GM19238 (cell line): ENCODE measurements at regions not wholly inside any gene's neighbourhood (a gene's known extent, or its start where the extent isn't known, plus 50 kb on each side); places are given as distances from the start of the nearest gene placed in this dataset.
"Not testable (repeated sequence)": the region's sequence is repeated elsewhere in the genome, so short reads cannot be mapped to it uniquely, and the experiment has no call there.

Source experiments
- DNase-seq: peaks from one replicate; pipeline ENCODE4 v3.0.0; 2011; ENCODE audit warnings: low spot score; ENCODE audit not compliant: insufficient read length

DNA sequence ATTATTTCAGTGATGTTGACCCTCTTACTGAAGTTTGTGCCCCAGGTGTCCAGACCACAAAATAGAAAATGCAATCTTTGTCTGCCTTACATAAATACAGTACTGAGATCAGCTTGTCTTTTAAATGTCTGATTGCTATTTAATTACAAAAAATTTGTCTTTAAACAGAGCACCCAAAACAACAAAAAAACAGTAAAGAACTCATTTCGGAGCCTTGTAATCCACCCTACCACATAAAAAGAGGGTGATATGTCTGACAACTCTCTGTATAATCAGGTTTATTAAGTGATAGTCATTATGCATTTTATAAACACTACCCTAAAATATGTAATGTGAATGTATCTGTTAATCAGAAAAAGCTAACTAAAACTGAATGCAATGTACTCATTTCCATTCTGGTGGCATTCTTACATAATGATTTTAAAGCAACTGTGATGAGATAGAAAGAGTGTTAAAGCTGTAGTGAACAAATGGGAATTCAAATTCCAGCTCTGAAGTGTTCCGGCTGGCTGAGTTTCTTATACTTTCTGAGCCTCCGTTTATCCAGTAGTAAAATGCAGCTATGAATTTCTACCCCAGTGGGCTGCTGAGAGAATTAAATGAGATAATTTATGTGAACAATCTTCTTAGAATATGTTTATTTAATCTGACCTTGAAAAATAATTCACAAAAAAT lies 486.6 kb downstream of the USP25 start:
- DNase-seq, result no peak

- no peak for DNase-seq
Measured at GRCh38 chr21:16218682-16219343, 489.0 kb downstream of the USP25 start.

DNA sequence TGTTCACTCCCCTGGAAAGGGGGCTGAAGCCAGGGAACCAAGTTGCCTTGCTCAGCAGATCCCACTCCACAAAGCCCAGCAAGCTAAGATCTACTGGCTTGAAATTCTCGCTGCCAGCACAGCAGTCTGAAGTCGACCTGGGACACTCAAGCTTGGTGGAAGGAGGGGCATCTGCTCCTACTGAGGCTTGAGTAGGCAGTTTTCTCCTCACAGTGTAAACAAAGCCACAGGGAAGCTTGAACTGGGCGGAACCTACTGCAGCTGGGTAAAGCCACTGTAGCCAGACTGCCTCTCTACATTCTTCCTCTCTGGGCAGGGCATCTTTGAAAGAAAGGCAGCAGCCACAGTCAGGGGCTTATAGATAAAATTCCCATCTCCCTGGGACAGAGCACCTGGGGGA lies 495.0 kb downstream of the USP25 start:
- DNase-seq, result not testable (repeated sequence)

DNA sequence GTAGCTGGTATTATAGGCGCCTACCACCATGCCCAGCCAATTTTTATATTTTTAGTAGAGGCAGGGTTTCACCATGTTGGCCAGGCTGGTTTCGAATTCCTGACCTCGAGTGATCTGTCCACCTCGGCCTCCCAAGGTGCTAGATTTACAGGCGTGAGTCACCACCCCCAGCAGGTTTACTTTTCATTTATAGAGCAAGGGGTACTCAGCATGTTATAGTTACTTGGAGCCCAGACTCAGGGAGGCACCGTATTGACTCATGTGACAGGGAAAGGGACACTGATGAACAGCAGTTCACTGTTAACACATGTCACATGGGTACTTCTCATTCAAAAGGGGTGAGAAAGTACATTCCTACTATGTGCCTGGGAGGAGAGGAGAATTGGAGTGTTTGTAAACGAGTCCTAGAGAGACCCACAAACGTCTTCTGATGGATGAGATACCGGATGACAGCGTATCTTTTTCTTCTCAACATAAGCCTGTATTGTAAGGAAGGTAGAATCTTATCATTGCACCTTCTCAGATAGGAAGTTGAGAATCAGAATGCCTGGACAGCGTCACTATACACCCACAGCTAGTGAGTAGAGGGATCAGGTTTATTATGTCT lies 510.0 kb downstream of the USP25 start:
- no peak for DNase-seq

DNA sequence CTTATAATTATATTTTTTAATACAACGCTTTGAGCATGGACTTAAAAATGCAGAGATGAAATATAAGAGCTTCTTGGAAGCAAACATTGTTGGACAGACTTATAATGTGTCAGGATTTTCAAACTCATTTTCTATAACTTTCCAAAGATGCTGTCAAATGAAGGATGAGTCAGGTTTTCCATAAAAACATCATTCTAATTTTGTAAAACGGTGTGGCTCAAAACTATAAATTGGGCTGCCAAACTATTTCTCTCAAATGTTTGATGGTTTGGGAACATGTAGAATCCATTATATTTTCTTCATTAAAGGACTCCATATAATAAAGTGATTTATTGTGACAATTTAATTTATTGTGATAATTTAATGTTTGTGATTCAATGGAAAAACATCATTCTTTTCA lies 511.2 kb downstream of the USP25 start:
- no peak for DNase-seq

GRCh38 chr21:16241479-16241963 lies 511.7 kb downstream of the USP25 start:
- no peak for DNase-seq

- no peak for DNase-seq
Measured at GRCh38 chr21:16243396-16243795, 513.6 kb downstream of the USP25 start.

GRCh38 chr21:16248705-16249104 lies 518.9 kb downstream of the USP25 start:
- DNase-seq, result no peak

- DNase-seq, result no peak
Measured at GRCh38 chr21:16250273-16250672, 520.5 kb downstream of the USP25 start.

DNA sequence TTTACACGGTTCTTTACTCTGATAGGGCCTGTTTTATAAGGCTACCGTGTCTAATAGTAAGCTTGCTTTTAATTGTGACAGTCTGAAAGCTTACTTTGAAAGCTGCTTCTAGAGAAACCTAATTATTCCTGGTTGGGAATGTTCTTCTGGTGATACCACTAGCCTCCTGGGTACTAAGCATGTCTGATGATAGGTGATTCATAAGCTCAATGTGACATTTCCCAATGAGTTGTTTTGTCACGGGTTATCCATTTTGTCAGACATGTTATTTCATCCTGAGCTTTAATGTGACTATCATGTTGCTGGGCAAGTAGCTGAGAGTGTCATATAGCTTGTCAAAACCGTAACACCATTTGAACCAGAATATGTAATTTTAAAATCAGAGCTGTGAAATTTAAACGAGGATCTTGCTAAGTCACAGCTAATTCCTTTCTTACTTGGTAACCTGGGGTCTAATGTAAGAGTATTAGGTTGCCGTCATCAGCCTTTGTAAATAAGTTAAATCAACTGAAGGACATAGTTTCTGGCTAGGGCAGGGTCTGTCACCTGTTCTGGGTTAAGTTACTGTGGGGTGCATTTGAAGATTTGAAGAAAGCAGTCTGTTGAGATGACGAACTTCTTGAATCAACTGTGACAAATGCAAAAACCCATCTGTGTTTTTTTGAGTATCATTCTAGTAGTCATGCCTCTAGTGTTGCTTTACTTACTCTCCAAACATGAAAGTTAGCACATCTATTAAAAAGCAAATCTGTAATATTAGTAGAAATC lies 529.2 kb downstream of the USP25 start:
- no peak for DNase-seq

- DNase-seq, result no peak
Measured at GRCh38 chr21:16262091-16262490, 532.3 kb downstream of the USP25 start.

- DNase-seq, result no peak
Measured at GRCh38 chr21:16264319-16264718, 534.5 kb downstream of the USP25 start.

DNA sequence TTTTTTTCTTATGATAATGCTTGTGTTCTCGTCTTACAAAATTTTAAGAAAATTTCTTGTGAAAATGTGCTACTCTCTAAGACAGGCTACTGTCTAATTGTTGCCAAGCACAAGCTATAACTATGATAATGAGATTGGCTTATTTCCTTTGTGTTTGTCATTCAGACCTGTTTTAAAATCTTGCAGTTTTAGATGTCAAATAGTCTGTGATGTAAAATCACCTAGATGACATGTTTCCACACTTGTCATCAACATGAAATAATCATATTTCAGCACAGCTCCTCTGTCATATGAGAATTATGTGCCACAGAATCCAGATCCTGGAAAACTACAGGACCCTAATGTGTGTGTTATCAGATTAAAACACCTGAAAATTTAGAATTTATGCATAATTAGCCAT lies 539.7 kb downstream of the USP25 start:
- no peak for DNase-seq

GRCh38 chr21:16279731-16280581 lies 550.2 kb downstream of the USP25 start:
- DNase-seq, result no peak

DNA sequence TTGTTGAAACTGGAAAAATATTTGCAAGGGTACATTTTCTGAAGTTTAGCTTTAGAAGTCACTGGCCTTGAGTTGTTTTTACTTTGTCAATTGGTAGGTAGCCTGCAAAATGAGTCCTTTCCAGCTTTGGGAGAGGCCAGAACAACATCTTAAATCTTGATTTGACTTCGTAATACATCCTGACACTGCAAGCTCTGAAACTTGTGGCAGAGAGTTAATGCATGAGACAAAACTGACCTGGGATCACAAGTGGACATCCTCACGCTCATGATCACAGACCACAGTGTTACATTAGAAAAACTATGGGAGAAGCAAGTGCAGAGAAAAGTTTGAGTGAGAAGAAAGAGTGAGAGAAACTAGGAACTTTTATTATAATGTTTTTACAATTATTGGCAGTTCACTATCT lies 550.9 kb downstream of the USP25 start:
- DNase-seq, result no peak

DNA sequence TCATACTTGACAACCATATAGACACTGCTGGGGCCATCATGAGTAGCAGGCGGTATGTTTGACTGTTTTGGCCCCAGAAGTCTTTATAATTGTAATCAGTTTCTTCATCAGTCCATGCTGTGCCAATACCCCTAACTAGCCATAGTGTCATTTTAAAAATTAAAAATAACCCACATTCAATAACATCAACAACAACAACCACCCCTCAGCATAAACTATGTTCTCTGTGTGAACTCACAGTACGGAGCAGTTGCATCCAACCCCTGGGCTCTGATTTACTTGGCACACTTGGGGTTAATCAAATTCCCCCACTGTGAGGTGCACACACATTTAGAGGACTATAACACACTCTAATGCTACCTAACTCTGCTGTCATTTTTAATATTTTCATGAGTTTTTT lies 553.7 kb downstream of the USP25 start:
- DNase-seq, result no peak

DNA sequence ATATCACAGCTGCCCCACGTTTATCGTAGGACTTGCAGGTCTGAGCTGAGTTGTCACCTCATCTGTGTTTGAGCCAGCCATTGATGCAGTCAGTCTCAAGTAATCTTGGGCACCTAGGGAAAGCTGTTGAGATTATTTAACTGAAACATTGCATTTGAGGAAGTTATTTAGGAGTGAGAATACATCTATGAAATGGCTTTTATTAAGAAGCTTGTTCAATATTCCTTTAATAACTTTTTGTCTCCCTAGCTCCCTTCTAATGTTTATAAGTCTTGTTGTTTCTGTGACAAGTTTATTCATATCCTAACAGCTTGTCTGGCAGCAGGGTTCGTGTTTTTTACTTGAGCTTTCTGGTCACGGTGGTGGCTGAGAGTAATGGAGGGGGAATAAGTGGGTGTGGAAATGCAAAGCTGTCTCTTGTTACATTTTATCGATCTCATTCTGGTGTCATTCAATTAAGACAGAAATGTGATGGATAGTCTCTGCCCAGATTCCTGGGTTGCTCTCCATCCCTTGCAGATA lies 555.9 kb downstream of the USP25 start:
- DNase-seq, result no peak

- DNase-seq, result no peak
Measured at GRCh38 chr21:16287046-16287445, 557.3 kb downstream of the USP25 start.

GRCh38 chr21:16291296-16291695 lies 561.5 kb downstream of the USP25 start:
- no peak for DNase-seq

DNA sequence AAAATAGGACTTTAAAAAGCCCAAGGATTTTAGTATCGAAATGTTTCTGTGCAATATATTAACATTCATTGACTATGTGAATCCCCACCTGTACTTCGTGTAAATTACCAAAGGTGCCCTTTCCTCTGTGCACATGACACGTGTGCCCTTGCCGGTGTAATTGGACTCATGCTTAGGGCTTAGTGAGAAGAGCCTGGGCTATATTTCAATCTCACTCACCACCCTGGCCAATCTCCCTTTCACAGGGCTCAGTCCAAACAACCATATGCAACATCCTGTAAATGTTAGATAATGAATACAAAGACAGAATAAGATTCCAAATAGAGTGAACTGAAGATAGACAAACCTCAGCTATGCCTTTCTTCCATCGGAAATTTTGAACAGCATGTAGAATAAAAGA lies 564.3 kb downstream of the USP25 start:
- DNase-seq, result no peak

DNA sequence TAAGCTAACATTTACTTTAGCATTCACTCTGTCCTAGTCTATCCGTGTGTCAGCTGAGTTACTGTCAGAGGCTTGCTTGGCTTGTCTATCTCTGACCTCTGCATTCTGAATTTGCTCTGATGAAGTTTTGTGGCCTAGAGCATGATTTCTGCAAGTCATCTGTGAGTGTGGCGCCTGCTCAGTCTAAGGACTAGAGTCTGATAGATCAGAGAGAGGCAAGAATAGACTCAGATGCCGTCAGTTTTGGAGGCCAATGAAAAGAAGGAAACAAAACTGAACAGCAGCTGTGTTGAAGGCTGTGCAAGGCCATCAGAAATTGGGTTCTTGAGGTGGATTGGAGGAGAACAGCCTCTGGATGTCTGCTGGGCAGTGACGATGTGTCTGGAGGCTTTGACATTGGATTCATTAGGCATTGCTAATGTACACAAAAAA lies 573.1 kb downstream of the USP25 start:
- DNase-seq, result no peak
